ENCODE measurements at regions not wholly inside any gene's neighbourhood (a gene's known extent, or its start where the extent isn't known, plus 50 kb on each side); places are given as distances from the start of the nearest gene placed in this dataset.

GRCh38 chrX:9158611-9159010 is 124.7 kb upstream of the FAM9B start (continued):
- TF ChIP-seq EGR1 (IDR thresholded peaks at IDR 0.05; ENCODE audit: borderline replicate concordance, low read depth, low read length) (no peak), KDM1A (IDR thresholded peaks at IDR 0.05; ENCODE audit: borderline replicate concordance, low read length) (no peak), TCF12 (IDR thresholded peaks at IDR 0.05; ENCODE audit: low read depth, low read length) (no peak)
